Mammary epithelial cell (primary cell): ENCODE measurements at regions not wholly inside any gene's neighbourhood (a gene's known extent, or its start where the extent isn't known, plus 50 kb on each side); places are given as distances from the start of the nearest gene placed in this dataset.

ENCODE experiments used
- EZH2 ChIP-seq: IDR thresholded peaks from 2 replicates; pipeline ENCODE4 v1.6.1; 2012; ENCODE audit warnings: low read length, inconsistent platforms, borderline replicate concordance
- TF ChIP-seq, protein P1 (sequence below), 2 donors: IDR thresholded peaks in 1 of 2; conservative IDR thresholded peaks in 1 of 2; 2 replicates each; pipeline ENCODE4 v1.5.1; 2011 to 2012; ENCODE audit warnings: inconsistent platforms in 2 of 2, low read length in 2 of 2, mild to moderate bottlenecking in 2 of 2, control low read depth in 1 of 2, low read depth in 1 of 2; ENCODE audit not compliant: insufficient read depth in 1 of 2; ENCODE audit errors: extremely low read depth in 1 of 2

DNA sequence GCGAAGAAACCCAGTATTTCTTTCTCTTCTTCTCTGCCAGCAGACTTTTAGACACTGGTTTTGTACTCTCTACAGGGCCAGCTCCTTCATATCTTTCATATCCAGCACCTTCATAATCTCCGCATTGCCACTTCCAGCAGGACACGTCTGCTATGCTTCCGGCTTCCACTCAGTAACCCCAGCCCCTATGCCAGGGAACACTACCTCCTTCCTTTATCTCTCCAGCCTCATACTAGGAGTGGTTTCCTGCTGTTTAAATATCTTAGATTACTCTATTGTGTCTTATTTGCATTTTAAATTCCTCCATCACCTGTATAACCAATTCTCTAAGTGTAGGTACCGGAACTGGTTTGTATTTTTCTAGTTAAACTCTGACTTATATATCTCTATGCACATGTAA lies 667.8 kb upstream of the ID4 start:
- TF ChIP-seq, protein P1, sequence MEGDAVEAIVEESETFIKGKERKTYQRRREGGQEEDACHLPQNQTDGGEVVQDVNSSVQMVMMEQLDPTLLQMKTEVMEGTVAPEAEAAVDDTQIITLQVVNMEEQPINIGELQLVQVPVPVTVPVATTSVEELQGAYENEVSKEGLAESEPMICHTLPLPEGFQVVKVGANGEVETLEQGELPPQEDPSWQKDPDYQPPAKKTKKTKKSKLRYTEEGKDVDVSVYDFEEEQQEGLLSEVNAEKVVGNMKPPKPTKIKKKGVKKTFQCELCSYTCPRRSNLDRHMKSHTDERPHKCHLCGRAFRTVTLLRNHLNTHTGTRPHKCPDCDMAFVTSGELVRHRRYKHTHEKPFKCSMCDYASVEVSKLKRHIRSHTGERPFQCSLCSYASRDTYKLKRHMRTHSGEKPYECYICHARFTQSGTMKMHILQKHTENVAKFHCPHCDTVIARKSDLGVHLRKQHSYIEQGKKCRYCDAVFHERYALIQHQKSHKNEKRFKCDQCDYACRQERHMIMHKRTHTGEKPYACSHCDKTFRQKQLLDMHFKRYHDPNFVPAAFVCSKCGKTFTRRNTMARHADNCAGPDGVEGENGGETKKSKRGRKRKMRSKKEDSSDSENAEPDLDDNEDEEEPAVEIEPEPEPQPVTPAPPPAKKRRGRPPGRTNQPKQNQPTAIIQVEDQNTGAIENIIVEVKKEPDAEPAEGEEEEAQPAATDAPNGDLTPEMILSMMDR (conservative IDR thresholded peaks at IDR 0.05 in 1 of 2, IDR thresholded peaks at IDR 0.05 in 1 of 2; ENCODE audit: extremely low read depth in 1 of 2, insufficient read depth in 1 of 2, low read depth in 1 of 2, low read length in 2 of 2), result no peak
- no peak for TF ChIP-seq EZH2
